Glomerular visceral epithelial cell (primary cell): ENCODE measurements at regions not wholly inside any gene's neighbourhood (a gene's known extent, or its start where the extent isn't known, plus 50 kb on each side); places are given as distances from the start of the nearest gene placed in this dataset.
A peak's percentile ranks its signal among the peaks of the same experiment; 100 is the strongest.

Source experiments
- DNase-seq: peaks from one replicate; pipeline ENCODE4 v3.0.0-alpha.2; 2016; ENCODE audit errors: extremely low spot score

DNA sequence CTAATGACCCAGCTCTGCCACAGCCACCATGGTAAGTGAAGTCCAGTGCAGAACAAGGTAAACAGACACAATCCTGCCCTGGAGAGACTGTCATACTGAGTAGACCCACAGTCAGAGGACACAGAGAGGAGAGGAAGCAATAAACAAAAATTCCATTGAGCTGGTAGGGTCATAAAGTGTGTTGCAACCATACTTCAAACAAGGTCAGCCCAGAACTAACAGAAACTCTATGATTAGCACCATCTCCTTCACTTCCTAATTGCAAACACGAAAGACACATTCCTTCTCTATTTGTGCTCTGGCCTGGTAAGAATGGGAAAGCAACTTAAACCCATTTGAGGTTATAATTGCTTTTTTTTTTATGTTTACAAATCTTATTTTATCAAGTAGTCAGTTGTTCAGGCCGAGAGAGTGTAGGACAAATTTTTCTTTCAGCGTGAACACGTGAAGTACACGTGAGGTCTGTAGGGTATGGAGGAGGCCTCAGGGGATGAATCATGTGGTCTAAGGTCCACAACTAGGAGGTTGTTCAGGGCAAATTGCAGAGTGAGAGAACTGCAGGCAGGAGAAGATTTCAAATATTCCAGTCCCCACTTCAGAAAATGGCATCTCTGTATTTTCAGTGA, 71.4 kb upstream of the GLS start:
- DNase-seq, result no peak

- no peak for DNase-seq
Observed at GRCh38 chr2:190809876-190810525, 70.6 kb upstream of the GLS start.

DNA sequence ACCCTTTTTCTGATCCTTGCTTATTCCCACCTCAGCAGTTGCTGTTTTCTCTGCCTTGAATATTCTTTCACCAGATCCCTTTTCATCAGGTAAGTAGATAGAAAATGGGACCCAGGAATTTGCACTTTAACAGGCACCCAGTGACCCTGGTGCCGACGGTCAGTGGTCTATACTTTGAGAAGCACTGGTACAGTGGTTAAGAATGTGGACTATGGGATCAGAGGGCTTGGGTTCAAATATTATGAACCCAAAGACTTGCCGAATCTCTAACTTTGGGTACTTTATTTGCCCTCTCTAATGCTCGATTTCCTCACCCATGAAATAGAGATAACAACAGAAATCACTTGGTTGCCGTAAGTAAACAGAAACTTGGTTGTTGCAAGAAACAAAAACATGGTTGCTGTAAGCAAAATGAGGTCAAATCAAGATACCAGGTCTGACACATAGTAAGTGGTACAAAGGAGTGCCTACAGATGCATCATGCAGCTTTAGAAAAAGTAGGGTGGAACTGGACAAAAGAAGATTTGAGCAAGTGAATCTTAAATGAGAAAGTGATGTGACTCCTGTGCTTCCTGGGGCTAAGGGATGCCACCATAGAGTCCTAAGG, 69.5 kb upstream of the GLS start:
- DNase-seq, result no peak

DNA sequence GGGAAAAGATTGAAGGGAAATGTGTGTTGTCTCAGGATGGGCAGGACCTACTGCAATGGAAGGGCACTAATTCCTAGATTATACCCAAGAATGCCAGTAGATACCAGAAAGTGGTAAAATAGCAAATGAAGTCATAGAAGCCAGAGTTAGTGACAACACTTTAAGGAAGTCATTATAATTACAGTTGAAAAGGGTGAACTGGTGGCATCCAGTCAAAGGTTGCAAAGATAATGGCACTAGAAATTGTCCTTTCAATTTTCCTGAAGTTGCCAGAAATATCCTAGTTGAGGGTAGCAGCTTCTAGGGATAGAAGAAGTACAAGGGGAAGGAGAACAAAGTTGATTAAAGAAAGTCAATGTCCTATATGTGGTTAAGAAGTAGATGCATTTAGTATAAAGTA, 68.8 kb upstream of the GLS start:
- no peak for DNase-seq

DNA sequence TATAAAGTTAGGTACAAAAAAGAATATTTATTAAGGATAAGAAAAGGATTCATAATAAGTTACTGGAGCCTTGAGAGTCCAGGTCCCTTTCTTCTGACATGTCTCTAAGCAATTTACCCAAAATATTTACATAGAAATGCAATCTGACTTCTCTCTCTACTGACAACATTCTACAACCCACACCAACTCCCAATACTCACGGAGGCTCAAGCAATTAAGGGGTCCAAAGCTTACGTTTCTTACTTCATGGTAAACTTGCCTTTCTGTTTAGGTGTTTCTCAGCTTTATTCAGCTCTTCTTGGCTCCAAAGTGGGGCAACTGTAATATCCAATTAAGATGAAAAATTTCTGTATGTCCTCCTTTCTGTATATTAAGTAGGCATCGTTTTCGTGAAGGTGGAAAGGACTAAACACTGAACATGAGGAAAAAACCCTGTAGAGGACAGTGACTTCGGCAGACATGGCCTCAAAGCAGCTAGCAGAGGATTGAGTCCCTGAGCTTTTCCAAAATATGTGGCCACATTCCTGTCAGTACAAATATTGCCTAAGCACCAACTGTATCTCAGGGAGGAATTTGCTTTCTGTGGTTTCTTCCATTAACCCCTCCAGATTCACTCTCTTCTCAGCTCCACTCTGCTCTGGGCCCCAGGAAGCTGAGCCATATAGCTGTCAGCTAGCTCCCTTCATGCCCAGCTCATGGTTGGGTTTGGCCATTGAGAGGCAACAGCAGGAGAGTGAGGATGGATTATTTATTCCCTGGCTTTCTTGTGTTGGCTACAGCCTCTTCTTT, 67.9 kb upstream of the GLS start:
- DNase-seq, result peak; percentile 52

DNA sequence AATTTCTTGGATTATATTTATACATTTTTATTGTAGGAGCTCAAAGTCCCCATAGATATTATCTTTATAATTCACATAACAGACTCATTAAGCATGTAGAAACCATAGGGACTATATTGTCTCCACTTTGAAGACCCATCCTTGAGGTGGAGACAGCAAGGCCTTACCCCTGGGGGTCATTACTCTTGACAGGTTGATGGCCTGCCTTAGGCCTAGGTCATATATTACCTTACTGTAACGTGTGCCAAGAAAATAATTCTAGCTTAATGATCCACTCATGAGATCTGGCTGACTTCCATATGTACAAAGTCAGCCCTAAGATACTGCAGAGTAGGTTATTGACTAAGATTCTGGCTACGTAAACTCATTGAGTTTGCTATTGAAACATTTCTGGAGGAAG, 65.4 kb upstream of the GLS start:
- no peak for DNase-seq

DNA sequence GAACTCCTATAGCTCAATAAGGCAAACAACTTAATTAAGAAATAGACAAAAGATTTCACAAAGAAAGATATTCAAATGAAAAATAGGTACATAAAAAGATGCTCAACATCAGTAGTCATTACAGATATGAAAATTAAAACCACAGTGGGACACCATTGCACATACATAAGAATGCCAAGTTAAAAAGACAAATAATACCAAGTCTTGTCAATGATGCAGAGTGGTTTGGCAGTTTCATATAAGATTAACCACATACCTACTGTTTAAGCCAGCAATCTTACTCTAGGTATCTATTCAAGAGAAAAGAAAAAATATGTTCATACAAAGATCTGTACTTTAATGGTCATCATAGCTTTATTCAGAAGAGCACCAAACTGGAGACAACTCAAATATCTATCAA, 63.5 kb upstream of the GLS start:
- DNase-seq, result no peak

- no peak for DNase-seq
Observed at GRCh38 chr2:190819840-190820301, 60.8 kb upstream of the GLS start.

GRCh38 chr2:190820416-190820815, 60.2 kb upstream of the GLS start:
- no peak for DNase-seq

GRCh38 chr2:190822043-190822442, 58.6 kb upstream of the GLS start:
- no peak for DNase-seq

DNA sequence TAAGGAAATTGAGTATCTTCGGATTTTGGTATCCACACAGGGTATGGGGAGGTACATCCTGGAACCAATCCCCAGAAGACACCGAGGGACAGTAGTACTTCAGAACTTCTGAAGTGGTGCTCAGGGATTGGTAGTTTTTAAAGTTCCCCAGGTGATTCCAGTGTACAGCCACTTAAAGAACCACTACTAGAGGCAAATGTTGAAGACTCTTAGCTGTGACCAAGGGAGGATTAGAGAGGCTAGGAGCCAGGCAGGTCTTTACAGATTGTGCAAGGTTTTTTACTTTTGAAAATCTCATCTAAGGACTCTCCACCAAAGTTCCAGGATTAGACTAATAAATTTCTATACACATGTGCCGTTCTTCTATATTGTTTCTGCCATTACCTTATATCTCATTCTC, 52.9 kb upstream of the GLS start:
- DNase-seq, result no peak

DNA sequence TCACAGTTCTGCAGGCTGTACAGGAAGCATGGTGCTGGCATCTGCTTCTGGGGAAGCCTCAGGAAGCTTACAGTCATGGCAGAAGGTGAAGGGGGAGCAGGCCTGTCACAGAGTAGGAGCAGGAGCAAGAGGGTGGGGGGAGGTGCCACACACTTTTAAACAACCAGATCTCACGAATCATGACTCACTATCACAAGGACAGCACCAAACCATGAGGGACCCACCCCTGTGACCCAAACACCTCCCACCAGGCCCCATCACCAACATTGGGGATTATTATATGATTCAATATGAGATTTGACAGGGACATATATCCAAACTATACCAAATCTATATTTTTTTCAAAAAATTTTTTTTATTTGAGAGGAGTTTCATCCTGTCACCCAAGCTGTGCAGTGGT, 51.0 kb upstream of the GLS start:
- no peak for DNase-seq
